Pancreas (tissue), 10 donors: ENCODE measurements at regions not wholly inside any gene's neighbourhood (a gene's known extent, or its start where the extent isn't known, plus 50 kb on each side); places are given as distances from the start of the nearest gene placed in this dataset.

Source experiments
- ATAC-seq, 4 donors: fragments of 200-7000 bp; cut with Tn5 transposase; one replicate each; pipeline versions ENCODE4 v1.8.0 to v1.9.1; 2020; ENCODE audit warnings: mild to moderate bottlenecking in 4 of 4, moderate library complexity in 4 of 4
- DNase-seq, 6 donors: peaks; one replicate each; pipeline ENCODE4 v3.0.0-alpha.2; 2020
- FAIRE-seq: peaks from 2 replicates; lab custom pipeline; 2012; peaks lifted over from hg19 to GRCh38; lab: Jason Lieb, UNC
- H3K27ac ChIP-seq, 4 donors: fragments of 200-600 bp; sonication (generic); 1 replicate in 3 of 4; 2 replicates in 1 of 4; pipeline versions ENCODE4 v1.5.0 to v1.8.0; 2020
- H3K27me3 ChIP-seq, 4 donors: fragments of 200-600 bp; one replicate each; pipeline ENCODE4 v1.8.0; 2021
- H3K36me3 ChIP-seq, 3 donors: fragments of 200-600 bp; sonication (generic) in 1 of 3; one replicate each; pipeline versions ENCODE4 v1.5.0 to v1.8.0; 2020 to 2021
- H3K4me1 ChIP-seq, 3 donors: fragments of 200-600 bp; one replicate each; pipeline ENCODE4 v1.8.0; 2021
- H3K4me3 ChIP-seq, 4 donors: fragments of 200-600 bp; sonication (generic) in 2 of 4; one replicate each; pipeline versions ENCODE4 v1.5.0 to v1.8.0; 2020 to 2021
- H3K9me3 ChIP-seq, 4 donors: fragments of 200-600 bp; one replicate each; pipeline ENCODE4 v1.8.0; 2021
- WGBS, 2 donors: extraction: QIAGEN DNeasy Blood & Tissue Kit; methylation state at CpG; one replicate each; pipeline ENCODE4 v1.1.7; 2013; 5-methylcytosine and 5-hydroxymethylcytosine counted together
- intact Hi-C, 3 donors: fragments of 100-400 bp; cut with DNase I; formaldehyde crosslinking; loops; one replicate each; pipeline versions ENCODE4 v1.11.1 to v1.14.2; 2022
- TF ChIP-seq, protein P1 (sequence below), 4 donors: fragments of 200-600 bp; sonication (generic) in 3 of 4; IDR thresholded peaks; one replicate each; pipeline versions ENCODE4 v1.5.0 to v1.8.0; 2021; ENCODE audit warnings: antibody characterized with exemption in 4 of 4
- donor health status: healthy with polysubstance abuse.
- donor health status: DM: no; HTN: no; CAD: no; lungs with moderate emphysema.
- donor health status: DM: no; HTN: no; CAD: no.
- donor health status: control.
- donor health status: control.
- donor health status: Bipolar disorder and iron deficiency.
- donor health status: DM: yes; HTN: yes; CAD: no.
- donor health status: DM: no; HTN: no; CAD: no.
- donor health status: DM: no; HTN: no; CAD: no.
- donor health status: DM: yes; HTN: yes; CAD: no.

DNA sequence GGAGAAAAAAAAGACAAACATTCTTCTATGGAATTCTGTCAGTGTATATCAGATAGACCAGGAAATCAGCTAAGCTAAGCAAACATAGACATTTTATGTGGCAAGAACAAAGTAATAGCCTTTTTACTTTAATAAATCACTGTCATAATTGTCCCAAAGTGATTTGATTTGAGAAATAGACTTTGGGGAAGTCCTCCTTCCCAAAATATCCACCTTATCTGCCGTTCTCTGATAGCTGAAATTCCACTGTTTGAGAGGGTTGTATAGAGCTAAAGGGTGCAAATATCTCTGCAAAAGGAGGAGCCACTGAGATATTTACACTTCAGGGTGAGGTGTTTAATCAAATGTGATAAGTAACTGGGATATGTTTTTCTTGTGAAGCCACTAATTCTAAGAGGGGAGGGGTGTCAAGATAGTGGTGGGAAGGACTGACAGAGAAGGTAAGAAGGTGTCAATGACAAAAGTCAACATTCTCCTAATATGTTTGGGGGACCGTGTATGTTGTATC, 544.4 kb upstream of the JAG1 start:
- Histone ChIP-seq H3K4me1 (peaks cover 3 to 21% (median 14%) of the 10 kb centered on the region in 3 donors), H3K4me3 (no peak overlapping the region), H3K27me3 (no peaks in the 10 kb centered on the region), H3K9me3 (no peaks in the 10 kb centered on the region), H3K27ac (no peak overlapping the region), H3K36me3 (no peaks in the 10 kb centered on the region)
- intact Hi-C loops = loop anchor here in 1 of 3 donors (10.0 kb wide), 1 partner anchor 543 kb away; the partner anchor contains the start of gene JAG1
- peak in 2 of 4 donors; percentile 21 to 55 for ATAC-seq
- no peak for FAIRE-seq
- TF ChIP-seq, protein P1, sequence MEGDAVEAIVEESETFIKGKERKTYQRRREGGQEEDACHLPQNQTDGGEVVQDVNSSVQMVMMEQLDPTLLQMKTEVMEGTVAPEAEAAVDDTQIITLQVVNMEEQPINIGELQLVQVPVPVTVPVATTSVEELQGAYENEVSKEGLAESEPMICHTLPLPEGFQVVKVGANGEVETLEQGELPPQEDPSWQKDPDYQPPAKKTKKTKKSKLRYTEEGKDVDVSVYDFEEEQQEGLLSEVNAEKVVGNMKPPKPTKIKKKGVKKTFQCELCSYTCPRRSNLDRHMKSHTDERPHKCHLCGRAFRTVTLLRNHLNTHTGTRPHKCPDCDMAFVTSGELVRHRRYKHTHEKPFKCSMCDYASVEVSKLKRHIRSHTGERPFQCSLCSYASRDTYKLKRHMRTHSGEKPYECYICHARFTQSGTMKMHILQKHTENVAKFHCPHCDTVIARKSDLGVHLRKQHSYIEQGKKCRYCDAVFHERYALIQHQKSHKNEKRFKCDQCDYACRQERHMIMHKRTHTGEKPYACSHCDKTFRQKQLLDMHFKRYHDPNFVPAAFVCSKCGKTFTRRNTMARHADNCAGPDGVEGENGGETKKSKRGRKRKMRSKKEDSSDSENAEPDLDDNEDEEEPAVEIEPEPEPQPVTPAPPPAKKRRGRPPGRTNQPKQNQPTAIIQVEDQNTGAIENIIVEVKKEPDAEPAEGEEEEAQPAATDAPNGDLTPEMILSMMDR (IDR thresholded peaks at IDR 0.05) = no peak
- DNase-seq = no peak
- WGBS, 2 donors = 24 to 29% methylated on average over 2 of the region's 2 CpGs

DNA sequence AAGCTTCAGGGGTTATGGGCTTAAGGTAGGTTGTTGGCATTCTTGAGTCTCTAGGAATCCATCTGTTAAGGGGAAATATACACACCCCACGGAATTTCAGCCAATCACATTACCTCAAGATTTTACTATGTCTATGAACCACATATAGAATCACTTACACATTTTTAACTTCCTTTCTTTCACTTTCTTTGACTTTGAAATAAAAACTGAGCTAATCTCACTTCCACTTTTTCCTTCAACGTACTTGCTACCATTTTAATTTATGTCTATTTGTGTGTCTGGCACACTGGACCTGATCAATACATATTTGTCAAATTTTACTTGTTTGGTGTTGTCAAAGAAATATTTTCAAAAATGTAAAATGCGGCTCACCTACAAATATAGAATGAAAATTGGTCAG, 545.4 kb upstream of the JAG1 start:
- intact Hi-C loops = loop anchor here in 1 of 3 donors (10.0 kb wide), 1 partner anchor 544 kb away; the partner anchor contains the start of gene JAG1
- TF ChIP-seq, protein P1 (IDR thresholded peaks at IDR 0.05) = no peak
- Histone ChIP-seq H3K27me3 (no peaks in the 10 kb centered on the region), H3K4me1 (peaks cover 3 to 21% (median 14%) of the 10 kb centered on the region in 3 donors), H3K9me3 (no peaks in the 10 kb centered on the region), H3K36me3 (no peaks in the 10 kb centered on the region), H3K27ac (no peak overlapping the region), H3K4me3 (no peak overlapping the region)
- DNase-seq = no peak
- ATAC-seq = no peak
- FAIRE-seq = no peak
- WGBS, 2 donors = 74 to 79% methylated on average over 3 of the region's 3 CpGs

DNA sequence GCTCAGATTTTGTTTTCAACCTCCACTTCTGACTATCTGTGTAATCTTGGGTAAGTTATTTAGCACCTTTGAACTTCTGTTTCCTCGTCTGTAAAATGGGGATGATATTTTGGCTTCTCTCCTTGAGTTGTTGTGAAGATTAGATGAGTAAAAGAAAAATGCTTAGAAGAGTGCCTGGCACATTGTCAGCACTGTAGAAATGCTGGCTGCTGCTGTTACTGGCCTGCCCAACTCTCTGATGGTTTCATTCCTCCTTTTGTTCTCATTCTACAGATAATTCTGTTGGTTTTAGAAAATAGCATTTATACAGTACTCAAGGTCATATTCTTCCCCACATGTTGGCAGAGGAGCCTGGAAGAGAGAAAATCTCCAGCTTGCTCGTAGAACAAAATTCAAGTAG, 547.2 kb upstream of the JAG1 start:
- 63 to 74% methylated on average over 2 of the region's 2 CpGs for WGBS, 2 donors
- intact Hi-C loops = no loop called here
- no peak for DNase-seq
- Histone ChIP-seq H3K4me1 (peaks cover 3 to 21% (median 14%) of the 10 kb centered on the region in 3 donors), H3K27me3 (no peaks in the 10 kb centered on the region), H3K36me3 (no peaks in the 10 kb centered on the region), H3K27ac (no peak overlapping the region), H3K9me3 (no peaks in the 10 kb centered on the region), H3K4me3 (no peak overlapping the region)
- no peak for FAIRE-seq
- TF ChIP-seq, protein P1 (IDR thresholded peaks at IDR 0.05) = no peak
- no peak for ATAC-seq

DNA sequence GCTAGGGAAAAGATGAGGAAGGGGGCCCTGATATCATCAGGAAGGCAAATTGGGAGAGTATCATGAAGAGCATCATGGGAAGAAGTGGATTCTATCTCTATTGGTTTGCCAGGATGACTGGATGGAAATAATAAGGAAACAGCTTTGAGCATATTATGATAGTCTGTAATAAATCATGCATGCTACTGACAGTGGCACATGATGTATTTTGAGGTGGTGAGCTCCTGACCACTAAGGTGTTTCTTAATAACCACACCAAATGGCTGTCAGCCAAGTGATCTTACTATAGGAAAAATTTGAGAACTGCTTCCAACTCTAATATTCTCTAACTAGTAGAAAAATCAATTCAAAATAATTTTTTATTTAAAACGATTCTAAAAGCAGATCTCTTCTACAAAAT, 548.4 kb upstream of the JAG1 start:
- H3K36me3 ChIP-seq = no peaks in the 10 kb centered on the region
- peaks cover 3 to 12% (median 12%) of the 10 kb centered on the region in 3 donors for H3K4me1 ChIP-seq
- TF ChIP-seq, protein P1 (IDR thresholded peaks at IDR 0.05) = no peak
- DNase-seq = no peak
- no peak for FAIRE-seq
- no peaks in the 10 kb centered on the region for H3K27me3 ChIP-seq
- 44 to 53% methylated on average over 1 of the region's 1 CpG for WGBS, 2 donors
- no peak overlapping the region for H3K4me3 ChIP-seq
- no peak for ATAC-seq
- no peak overlapping the region for H3K27ac ChIP-seq
- H3K9me3 ChIP-seq = no peaks in the 10 kb centered on the region
- intact Hi-C loops = no loop called here

DNA sequence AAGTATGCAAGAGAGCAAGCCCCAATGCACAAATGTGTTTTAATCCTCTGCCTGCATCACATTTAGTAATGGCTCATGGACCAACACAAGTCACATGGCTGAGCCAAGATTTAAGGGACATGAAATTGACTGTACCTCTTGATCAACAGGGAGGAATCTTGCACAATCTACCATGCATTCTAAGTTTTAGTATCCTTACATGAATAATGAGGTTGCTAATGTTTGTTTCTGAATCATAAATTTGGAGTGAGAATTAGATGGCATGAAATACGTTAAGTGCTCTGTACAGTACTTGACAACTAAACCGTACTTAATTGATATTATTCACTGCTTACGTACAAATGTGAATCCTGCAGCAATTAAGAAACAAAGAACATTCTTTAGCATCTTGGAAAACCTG, 553.8 kb upstream of the JAG1 start:
- intact Hi-C loops = no loop called here
- H3K9me3 ChIP-seq = no peaks in the 10 kb centered on the region
- DNase-seq = no peak
- ATAC-seq = no peak
- no peaks in the 10 kb centered on the region for H3K4me1 ChIP-seq
- no peak overlapping the region for H3K27ac ChIP-seq
- no peak overlapping the region for H3K4me3 ChIP-seq
- no peaks in the 10 kb centered on the region for H3K27me3 ChIP-seq
- no peaks in the 10 kb centered on the region for H3K36me3 ChIP-seq
- 89 to 92% methylated on average over 3 of the region's 3 CpGs for WGBS, 2 donors
- TF ChIP-seq, protein P1 (IDR thresholded peaks at IDR 0.05) = no peak
- FAIRE-seq = no peak
